ENCODE measurements at regions not wholly inside any gene's neighbourhood (a gene's known extent, or its start where the extent isn't known, plus 50 kb on each side); places are given as distances from the start of the nearest gene placed in this dataset.

DNA sequence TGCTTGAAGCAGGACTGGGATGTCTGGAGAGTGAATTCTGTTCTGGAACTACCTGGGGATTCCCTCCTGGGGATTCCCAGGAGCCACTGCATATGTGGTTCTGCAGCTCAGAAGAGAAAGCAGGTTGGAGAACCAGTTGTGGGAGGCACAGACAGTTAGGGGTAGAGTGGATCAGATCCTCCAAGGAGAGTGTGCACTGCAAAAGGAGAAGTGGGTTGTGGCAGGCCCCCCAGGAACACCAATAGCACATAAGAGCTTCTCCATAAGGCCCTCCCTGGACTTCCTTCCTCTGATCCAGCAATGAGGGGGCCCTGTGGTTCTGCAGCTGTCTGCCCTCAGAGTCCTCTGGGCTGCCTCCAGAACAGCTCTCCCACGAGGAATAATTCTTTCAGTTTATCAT, 369.2 kb upstream of the CNR1 start:
- Histone ChIP-seq H3K4me1 (ENCODE audit: low read depth) (no peaks in the 10 kb centered on the region), H3K9me3 (ENCODE audit: low read depth) (no peaks in the 10 kb centered on the region), H3K27ac (no peak overlapping the region), H3K27me3 (no peaks in the 10 kb centered on the region), H3K36me3 (no peaks in the 10 kb centered on the region), H3K4me3 (no peak overlapping the region)
- TF ChIP-seq CTCF (IDR thresholded peaks at IDR 0.05; ENCODE audit: low read depth, low read length) = no peak
- no peak for DNase-seq (ENCODE audit: low read depth in 1 of 2, low spot score in 1 of 2)

DNA sequence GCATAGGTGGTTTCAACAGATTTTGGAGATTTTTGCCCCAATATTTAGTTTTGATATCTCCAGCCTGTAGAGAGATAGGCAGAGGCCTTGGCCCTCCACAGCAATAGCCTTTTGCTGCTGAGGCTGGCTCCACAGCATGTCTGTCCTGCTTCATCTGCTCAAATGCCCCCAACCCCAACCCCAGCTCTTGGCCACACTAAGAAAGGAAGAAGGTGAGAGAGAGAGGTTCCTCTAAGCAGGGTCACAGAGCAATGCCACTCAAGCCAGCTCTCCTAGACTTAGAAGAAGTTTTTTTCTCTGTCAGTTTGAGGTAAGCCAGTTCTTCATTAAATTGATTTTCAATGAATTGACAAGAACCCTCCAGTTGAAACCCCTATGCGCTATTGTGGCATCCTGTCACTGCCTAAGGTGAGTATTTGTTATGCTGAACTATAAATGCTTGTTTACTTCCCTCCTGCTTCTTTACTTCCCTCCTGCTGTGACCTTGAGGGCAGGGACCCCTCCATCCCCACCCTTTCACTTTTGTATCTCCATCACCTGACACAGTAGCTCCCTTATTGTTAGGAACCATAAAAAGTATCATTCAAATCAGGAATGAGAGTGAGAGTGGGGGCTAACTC, 366.2 kb upstream of the CNR1 start:
- H3K36me3 ChIP-seq = no peaks in the 10 kb centered on the region
- H3K4me1 ChIP-seq (ENCODE audit: low read depth) = no peaks in the 10 kb centered on the region
- no peak overlapping the region for H3K4me3 ChIP-seq
- no peak overlapping the region for H3K27ac ChIP-seq
- DNase-seq (ENCODE audit: low read depth in 1 of 2, low spot score in 1 of 2) = no peak
- TF ChIP-seq CTCF (IDR thresholded peaks at IDR 0.05; ENCODE audit: low read depth, low read length) = no peak
- no peaks in the 10 kb centered on the region for H3K27me3 ChIP-seq
- H3K9me3 ChIP-seq (ENCODE audit: low read depth) = no peaks in the 10 kb centered on the region

DNA sequence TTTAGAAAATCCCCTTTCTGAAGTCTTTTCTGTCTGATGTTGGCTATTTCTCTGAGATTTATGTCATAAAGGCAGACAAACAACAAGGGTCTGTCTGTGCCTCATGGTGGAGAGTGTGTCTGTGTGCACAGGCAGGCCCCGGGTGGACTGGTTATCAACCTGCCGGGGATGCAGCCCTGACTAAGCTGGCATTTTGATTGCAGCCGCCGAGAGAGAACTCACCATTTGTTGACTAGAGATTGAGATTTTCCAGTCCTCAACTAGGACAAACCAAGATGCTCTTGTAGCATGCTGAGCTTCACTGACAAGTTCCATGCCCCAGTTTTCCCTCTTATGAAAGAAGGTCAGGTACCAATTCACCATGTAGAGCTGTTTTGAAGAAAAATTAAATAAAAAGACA, 363.6 kb upstream of the CNR1 start:
- DNase-seq (ENCODE audit: low read depth in 1 of 2, low spot score in 1 of 2) = no peak
- Histone ChIP-seq H3K4me3 (no peak overlapping the region), H3K4me1 (ENCODE audit: low read depth) (no peaks in the 10 kb centered on the region), H3K27ac (no peak overlapping the region), H3K36me3 (no peaks in the 10 kb centered on the region), H3K9me3 (ENCODE audit: low read depth) (no peaks in the 10 kb centered on the region), H3K27me3 (no peaks in the 10 kb centered on the region)
- TF ChIP-seq CTCF (IDR thresholded peaks at IDR 0.05; ENCODE audit: low read depth, low read length) = no peak

DNA sequence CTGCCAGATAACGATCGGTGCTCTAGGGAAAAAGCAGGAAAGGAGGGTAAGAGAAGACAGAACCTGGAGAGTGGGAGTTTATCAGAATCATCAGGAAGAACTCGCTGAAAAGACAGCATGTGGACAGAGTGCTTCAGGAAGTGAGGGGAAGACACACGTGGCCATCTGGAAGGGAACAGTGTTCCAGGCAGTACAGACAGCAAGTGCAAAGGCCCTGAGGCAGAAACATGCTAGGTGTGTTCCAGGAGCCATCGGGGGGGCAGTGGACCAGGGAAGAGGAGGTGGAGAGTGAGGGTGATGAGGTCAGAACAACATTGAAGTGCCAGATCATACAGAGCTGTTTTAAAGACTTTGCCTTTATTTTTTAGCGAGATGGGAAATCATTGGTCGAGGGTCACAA, 354.3 kb upstream of the CNR1 start:
- H3K36me3 ChIP-seq = no peaks in the 10 kb centered on the region
- no peaks in the 10 kb centered on the region for H3K9me3 ChIP-seq (ENCODE audit: low read depth)
- no peak overlapping the region for H3K4me3 ChIP-seq
- no peak for DNase-seq (ENCODE audit: low read depth in 1 of 2, low spot score in 1 of 2)
- no peaks in the 10 kb centered on the region for H3K27me3 ChIP-seq
- peaks cover 6% of the 10 kb centered on the region for H3K4me1 ChIP-seq (ENCODE audit: low read depth)
- H3K27ac ChIP-seq = no peak overlapping the region
- no peak for TF ChIP-seq CTCF (IDR thresholded peaks at IDR 0.05; ENCODE audit: low read depth, low read length)

GRCh38 chr6:88520017-88520338, 353.8 kb upstream of the CNR1 start:
- H3K4me1 ChIP-seq (ENCODE audit: low read depth) = peaks cover 6% of the 10 kb centered on the region
- H3K27me3 ChIP-seq = no peaks in the 10 kb centered on the region
- no peaks in the 10 kb centered on the region for H3K36me3 ChIP-seq
- no peak for TF ChIP-seq CTCF (IDR thresholded peaks at IDR 0.05; ENCODE audit: low read depth, low read length)
- H3K4me3 ChIP-seq = no peak overlapping the region
- no peak for DNase-seq (ENCODE audit: low read depth in 1 of 2, low spot score in 1 of 2)
- no peak overlapping the region for H3K27ac ChIP-seq
- H3K9me3 ChIP-seq (ENCODE audit: low read depth) = no peaks in the 10 kb centered on the region
